ENCODE measurements at regions not wholly inside any gene's neighbourhood (a gene's known extent, or its start where the extent isn't known, plus 50 kb on each side); places are given as distances from the start of the nearest gene placed in this dataset.

DNA sequence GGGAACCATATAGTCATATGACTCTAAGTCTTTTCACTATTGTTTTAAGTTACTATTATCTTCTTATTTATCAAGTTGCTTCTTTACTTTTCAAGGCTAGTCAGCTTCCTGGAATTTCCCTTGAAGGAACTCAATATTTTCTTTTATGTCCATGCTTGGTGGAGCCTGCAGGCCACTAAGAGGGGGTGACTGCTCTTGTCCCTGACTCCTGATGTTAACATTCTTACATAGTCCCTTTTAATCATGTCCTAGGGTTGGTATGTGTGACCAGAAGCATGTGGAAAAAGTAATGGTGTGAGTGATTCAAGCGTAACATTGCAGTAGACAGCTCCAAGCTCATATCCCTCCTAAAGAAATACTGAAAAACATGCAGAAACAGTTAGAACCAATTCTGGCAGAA is 1536.2 kb upstream of the CDH9 start:
- TF ChIP-seq, protein P1, sequence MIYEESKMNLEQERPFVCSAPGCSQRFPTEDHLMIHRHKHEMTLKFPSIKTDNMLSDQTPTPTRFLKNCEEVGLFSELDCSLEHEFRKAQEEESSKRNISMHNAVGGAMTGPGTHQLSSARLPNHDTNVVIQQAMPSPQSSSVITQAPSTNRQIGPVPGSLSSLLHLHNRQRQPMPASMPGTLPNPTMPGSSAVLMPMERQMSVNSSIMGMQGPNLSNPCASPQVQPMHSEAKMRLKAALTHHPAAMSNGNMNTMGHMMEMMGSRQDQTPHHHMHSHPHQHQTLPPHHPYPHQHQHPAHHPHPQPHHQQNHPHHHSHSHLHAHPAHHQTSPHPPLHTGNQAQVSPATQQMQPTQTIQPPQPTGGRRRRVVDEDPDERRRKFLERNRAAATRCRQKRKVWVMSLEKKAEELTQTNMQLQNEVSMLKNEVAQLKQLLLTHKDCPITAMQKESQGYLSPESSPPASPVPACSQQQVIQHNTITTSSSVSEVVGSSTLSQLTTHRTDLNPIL (CRISPR knock-in tag; IDR thresholded peaks at IDR 0.05; ENCODE audit: low read depth): no peak
- TF ChIP-seq ESRRG (CRISPR knock-in tag; IDR thresholded peaks at IDR 0.05) (no peak), ZFP3 (CRISPR knock-in tag; IDR thresholded peaks at IDR 0.05) (no peak), ZNF70 (CRISPR knock-in tag; IDR thresholded peaks at IDR 0.05) (no peak), TCF4 (CRISPR knock-in tag; IDR thresholded peaks at IDR 0.05; ENCODE audit: borderline replicate concordance) (no peak), GLIS3 (CRISPR knock-in tag; IDR thresholded peaks at IDR 0.05) (no peak), BACH2 (CRISPR knock-in tag; IDR thresholded peaks at IDR 0.05; ENCODE audit: borderline replicate concordance) (no peak), CSDC2 (CRISPR knock-in tag; IDR thresholded peaks at IDR 0.05) (no peak), OSR1 (CRISPR knock-in tag; IDR thresholded peaks at IDR 0.05) (no peak), ARNTL (CRISPR knock-in tag; IDR thresholded peaks at IDR 0.05; ENCODE audit: borderline replicate concordance, low read depth) (no peak), PPARA (CRISPR knock-in tag; IDR thresholded peaks at IDR 0.05; ENCODE audit: borderline replicate concordance) (no peak)
- TF ChIP-seq, protein P2, sequence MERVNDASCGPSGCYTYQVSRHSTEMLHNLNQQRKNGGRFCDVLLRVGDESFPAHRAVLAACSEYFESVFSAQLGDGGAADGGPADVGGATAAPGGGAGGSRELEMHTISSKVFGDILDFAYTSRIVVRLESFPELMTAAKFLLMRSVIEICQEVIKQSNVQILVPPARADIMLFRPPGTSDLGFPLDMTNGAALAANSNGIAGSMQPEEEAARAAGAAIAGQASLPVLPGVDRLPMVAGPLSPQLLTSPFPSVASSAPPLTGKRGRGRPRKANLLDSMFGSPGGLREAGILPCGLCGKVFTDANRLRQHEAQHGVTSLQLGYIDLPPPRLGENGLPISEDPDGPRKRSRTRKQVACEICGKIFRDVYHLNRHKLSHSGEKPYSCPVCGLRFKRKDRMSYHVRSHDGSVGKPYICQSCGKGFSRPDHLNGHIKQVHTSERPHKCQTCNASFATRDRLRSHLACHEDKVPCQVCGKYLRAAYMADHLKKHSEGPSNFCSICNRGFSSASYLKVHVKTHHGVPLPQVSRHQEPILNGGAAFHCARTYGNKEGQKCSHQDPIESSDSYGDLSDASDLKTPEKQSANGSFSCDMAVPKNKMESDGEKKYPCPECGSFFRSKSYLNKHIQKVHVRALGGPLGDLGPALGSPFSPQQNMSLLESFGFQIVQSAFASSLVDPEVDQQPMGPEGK (CRISPR knock-in tag; IDR thresholded peaks at IDR 0.05; ENCODE audit: borderline replicate concordance): no peak
- ATAC-seq: no peak

DNA sequence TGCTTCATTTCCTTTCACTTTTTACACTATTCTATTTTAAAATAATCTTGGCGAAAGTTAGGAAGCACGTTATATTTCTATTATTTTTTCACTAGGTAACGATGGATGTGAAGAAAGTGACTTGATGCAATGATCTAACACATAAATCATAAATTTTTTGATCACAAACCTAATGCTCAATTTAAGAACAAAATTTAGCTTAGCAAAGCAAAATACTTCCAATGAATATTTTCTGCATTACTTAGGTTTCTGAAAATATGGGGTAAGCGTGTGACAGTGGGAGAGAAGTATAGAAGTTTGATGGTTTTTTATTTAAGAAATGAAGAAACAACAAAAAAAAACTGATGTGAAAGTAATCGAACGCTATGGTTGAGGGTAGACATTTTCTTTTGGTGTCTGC is 1528.7 kb upstream of the CDH9 start:
- ATAC-seq: no peak
- TF ChIP-seq, protein P2 (CRISPR knock-in tag; IDR thresholded peaks at IDR 0.05; ENCODE audit: borderline replicate concordance): no peak
- TF ChIP-seq, protein P3, sequence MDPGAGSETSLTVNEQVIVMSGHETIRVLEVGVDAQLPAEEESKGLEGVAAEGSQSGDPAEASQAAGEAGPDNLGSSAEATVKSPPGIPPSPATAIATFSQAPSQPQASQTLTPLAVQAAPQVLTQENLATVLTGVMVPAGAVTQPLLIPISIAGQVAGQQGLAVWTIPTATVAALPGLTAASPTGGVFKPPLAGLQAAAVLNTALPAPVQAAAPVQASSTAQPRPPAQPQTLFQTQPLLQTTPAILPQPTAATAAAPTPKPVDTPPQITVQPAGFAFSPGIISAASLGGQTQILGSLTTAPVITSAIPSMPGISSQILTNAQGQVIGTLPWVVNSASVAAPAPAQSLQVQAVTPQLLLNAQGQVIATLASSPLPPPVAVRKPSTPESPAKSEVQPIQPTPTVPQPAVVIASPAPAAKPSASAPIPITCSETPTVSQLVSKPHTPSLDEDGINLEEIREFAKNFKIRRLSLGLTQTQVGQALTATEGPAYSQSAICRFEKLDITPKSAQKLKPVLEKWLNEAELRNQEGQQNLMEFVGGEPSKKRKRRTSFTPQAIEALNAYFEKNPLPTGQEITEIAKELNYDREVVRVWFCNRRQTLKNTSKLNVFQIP (CRISPR knock-in tag; IDR thresholded peaks at IDR 0.05; ENCODE audit: borderline replicate concordance, low read depth): no peak
- TF ChIP-seq ZFP3 (CRISPR knock-in tag; IDR thresholded peaks at IDR 0.05): no peak
- no peak for TF ChIP-seq TOX (CRISPR knock-in tag; IDR thresholded peaks at IDR 0.05; ENCODE audit: borderline replicate concordance)
- no peak for TF ChIP-seq ARNTL (CRISPR knock-in tag; IDR thresholded peaks at IDR 0.05; ENCODE audit: borderline replicate concordance, low read depth)
- no peak for TF ChIP-seq GLIS3 (CRISPR knock-in tag; IDR thresholded peaks at IDR 0.05)
- no peak for TF ChIP-seq ZNF565 (CRISPR knock-in tag; conservative IDR thresholded peaks at IDR 0.05; ENCODE audit: low read depth)
- TF ChIP-seq, protein P4, sequence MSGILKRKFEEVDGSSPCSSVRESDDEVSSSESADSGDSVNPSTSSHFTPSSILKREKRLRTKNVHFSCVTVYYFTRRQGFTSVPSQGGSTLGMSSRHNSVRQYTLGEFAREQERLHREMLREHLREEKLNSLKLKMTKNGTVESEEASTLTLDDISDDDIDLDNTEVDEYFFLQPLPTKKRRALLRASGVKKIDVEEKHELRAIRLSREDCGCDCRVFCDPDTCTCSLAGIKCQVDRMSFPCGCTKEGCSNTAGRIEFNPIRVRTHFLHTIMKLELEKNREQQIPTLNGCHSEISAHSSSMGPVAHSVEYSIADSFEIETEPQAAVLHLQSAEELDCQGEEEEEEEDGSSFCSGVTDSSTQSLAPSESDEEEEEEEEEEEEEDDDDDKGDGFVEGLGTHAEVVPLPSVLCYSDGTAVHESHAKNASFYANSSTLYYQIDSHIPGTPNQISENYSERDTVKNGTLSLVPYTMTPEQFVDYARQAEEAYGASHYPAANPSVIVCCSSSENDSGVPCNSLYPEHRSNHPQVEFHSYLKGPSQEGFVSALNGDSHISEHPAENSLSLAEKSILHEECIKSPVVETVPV (CRISPR knock-in tag; IDR thresholded peaks at IDR 0.05): no peak
- TF ChIP-seq, protein P5, sequence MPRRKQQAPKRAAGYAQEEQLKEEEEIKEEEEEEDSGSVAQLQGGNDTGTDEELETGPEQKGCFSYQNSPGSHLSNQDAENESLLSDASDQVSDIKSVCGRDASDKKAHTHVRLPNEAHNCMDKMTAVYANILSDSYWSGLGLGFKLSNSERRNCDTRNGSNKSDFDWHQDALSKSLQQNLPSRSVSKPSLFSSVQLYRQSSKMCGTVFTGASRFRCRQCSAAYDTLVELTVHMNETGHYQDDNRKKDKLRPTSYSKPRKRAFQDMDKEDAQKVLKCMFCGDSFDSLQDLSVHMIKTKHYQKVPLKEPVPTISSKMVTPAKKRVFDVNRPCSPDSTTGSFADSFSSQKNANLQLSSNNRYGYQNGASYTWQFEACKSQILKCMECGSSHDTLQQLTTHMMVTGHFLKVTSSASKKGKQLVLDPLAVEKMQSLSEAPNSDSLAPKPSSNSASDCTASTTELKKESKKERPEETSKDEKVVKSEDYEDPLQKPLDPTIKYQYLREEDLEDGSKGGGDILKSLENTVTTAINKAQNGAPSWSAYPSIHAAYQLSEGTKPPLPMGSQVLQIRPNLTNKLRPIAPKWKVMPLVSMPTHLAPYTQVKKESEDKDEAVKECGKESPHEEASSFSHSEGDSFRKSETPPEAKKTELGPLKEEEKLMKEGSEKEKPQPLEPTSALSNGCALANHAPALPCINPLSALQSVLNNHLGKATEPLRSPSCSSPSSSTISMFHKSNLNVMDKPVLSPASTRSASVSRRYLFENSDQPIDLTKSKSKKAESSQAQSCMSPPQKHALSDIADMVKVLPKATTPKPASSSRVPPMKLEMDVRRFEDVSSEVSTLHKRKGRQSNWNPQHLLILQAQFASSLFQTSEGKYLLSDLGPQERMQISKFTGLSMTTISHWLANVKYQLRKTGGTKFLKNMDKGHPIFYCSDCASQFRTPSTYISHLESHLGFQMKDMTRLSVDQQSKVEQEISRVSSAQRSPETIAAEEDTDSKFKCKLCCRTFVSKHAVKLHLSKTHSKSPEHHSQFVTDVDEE (CRISPR knock-in tag; IDR thresholded peaks at IDR 0.05): no peak
- no peak for TF ChIP-seq OSR1 (CRISPR knock-in tag; IDR thresholded peaks at IDR 0.05)

DNA sequence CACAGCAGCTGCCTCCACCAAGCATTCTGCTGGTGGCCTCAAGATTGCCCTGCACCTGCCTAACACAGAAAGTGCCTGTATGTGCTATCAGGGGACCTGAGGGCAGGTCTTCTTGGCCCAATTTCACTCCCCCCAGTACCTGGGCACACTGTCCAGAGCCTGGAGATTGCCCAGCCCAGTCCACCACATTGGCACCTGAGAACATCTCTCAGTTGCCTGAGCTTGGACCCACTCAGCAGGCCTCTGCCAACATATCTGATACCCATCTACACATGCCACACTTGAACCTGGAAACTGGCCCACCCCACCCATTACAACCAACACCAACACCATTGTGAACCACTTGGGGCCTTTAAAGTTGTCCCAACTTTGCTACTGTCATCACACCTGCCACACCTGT is 1523.1 kb upstream of the CDH9 start:
- ATAC-seq: no peak
- TF ChIP-seq BACH2 (CRISPR knock-in tag; IDR thresholded peaks at IDR 0.05; ENCODE audit: borderline replicate concordance): no peak
- no peak for TF ChIP-seq ZC3H10 (CRISPR knock-in tag; IDR thresholded peaks at IDR 0.05)
- TF ChIP-seq, protein P1 (CRISPR knock-in tag; IDR thresholded peaks at IDR 0.05; ENCODE audit: low read depth): no peak
- TF ChIP-seq, protein P2 (CRISPR knock-in tag; IDR thresholded peaks at IDR 0.05; ENCODE audit: borderline replicate concordance): no peak
- TF ChIP-seq RARB (CRISPR knock-in tag; IDR thresholded peaks at IDR 0.05): no peak
- no peak for TF ChIP-seq PPARA (CRISPR knock-in tag; IDR thresholded peaks at IDR 0.05; ENCODE audit: borderline replicate concordance)
- TF ChIP-seq ZNF565 (CRISPR knock-in tag; conservative IDR thresholded peaks at IDR 0.05; ENCODE audit: low read depth): no peak
- TF ChIP-seq ISL1 (CRISPR knock-in tag; IDR thresholded peaks at IDR 0.05): no peak
- no peak for TF ChIP-seq ARNTL (CRISPR knock-in tag; IDR thresholded peaks at IDR 0.05; ENCODE audit: borderline replicate concordance, low read depth)
- no peak for TF ChIP-seq OSR1 (CRISPR knock-in tag; IDR thresholded peaks at IDR 0.05)
- no peak for TF ChIP-seq ZFP3 (CRISPR knock-in tag; IDR thresholded peaks at IDR 0.05)
- TF ChIP-seq GLIS3 (CRISPR knock-in tag; IDR thresholded peaks at IDR 0.05): no peak

Data from SK-N-SH treated with all-trans-retinoic acid at 6 μM for 48 hours (cell line).